GM21529 (cell line): ENCODE measurements at regions not wholly inside any gene's neighbourhood (a gene's known extent, or its start where the extent isn't known, plus 50 kb on each side); places are given as distances from the start of the nearest gene placed in this dataset.

Source experiments
- ATAC-seq: cut with Tn5 transposase; IDR thresholded peaks from one replicate; pipeline ENCODE4 v1.9.1; 2021; ENCODE audit not compliant: unreplicated experiment

DNA sequence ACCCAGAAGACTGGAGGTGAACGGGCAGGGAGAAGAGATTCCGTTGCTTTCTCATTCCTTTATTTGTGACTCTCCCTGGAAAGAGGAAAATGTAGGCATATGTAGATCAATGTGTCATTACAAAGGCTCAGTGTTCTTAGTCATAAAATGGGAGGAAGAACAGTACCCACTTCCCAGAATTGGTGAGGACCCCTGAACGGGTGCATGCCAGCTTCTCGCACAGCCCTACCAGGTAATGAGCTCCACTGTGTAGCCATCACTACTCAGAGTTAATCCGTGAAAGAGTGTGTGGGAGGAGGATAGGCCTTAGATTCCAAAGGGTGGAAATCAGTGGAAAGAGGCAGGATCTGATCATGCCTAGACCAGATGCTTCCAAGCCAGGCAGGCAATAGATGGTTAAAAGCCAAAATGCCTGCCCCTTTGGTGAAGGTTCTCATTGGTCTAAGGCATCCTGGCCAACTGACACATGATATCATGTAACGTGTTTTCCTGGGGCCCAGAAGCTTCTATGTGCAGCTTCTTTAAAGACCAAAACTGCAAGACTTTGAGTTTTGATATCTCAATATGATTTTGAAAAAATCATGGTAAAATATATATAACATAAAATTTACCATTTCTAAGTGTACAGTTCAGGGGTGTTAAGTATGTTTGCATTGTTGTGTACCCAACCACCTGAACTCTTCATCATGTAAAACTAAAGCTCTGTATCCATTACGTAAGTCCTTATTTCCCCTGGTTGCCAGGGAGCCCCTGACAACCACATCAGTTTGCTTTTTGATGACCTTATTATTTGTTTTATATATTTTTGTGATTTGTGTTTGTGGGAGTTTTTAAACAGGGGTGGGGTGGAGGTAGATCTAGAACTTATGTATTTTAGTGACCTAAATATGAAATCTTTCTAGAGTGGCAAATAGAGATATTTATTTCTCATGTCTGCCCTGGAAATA is 402.2 kb upstream of the CFAP20DC start:
- ATAC-seq: no peak

DNA sequence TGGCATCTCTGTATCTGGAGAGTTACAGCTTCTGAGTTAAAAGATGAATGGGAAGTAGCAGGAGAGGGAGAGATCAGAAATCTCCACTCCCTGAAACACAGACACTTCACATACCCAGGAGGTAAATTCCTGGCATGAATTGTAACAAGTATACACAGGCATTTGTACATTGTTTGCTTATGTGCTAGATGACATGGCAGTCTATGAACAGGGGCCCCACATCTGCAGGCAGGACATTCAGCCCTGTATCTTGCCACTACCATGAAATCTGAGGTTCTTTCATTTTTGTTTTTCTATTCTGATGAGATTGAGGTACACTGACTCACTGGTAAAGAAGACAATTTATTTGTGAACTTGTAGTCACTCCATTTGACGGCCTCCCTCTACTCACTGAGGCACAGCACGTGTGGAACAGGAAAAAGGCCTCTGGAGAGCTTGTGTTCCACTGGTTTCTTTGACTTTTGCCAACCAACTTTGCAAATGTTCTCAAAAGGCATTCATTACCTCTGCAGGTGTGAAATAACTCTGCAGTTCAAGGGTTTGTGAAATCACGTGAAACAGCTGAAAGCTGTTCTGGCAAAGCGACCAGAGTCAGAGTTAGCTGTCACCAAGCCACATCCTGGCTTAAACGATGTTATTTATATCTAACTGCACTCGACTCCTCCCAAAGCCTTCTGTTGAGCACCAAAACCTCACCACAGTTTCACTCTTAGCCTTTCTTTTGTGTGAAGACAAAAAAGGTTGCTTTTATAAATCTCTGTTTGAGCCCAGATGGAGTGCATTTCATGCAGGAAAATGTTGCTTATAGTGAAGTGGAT is 401.3 kb upstream of the CFAP20DC start:
- ATAC-seq: peak; percentile 96

DNA sequence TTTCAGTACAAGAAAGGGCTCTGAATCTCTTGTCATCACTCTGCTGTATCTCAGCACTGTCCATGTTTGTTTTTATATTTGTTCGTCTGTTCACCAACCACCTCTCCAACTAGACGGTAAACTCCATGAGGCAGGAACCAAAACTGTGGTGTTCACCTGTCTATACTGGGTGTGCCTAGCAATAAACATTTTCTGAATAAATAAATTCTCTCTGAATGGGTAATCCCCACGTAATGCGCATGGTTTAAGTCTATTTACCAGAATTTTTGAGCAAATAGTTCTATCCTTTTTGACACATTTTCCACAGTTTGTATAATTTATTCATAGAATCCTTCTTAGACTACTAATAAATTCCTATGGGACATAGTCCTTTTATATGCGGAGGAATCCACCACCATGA is 400.6 kb upstream of the CFAP20DC start:
- no peak for ATAC-seq

DNA sequence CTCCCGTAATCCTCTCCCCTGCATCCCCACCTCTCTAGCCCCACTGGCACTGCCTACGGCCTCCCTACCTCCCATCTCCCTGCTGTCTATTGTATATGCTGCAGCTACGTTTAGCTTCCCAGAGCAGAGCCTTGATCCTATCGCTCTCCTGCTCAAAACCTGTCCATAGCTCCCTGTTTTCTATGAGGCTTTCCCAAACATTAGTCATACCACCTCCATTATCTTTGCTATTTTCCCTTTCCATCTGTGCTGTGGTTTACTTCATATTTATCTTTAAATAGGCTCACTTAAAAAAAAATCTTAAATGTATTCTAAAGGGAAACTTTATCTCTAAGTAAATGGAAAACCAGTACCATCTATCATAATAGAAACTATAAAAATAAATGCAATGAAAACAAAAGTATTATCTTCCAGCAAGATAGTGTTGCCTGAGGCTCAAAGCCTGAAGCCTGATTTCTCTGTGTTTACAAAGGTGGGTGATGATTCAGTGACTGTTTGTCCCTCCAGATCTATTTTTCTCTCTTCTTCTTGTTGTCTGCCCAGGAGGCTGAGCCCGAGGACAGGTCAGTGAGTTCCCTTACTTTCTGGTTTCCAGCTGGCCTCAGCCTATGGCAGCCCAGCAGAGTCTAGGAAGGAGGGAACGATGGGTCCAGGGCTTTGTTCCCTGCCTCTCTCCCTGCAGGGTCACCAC is 397.1 kb upstream of the CFAP20DC start:
- no peak for ATAC-seq

DNA sequence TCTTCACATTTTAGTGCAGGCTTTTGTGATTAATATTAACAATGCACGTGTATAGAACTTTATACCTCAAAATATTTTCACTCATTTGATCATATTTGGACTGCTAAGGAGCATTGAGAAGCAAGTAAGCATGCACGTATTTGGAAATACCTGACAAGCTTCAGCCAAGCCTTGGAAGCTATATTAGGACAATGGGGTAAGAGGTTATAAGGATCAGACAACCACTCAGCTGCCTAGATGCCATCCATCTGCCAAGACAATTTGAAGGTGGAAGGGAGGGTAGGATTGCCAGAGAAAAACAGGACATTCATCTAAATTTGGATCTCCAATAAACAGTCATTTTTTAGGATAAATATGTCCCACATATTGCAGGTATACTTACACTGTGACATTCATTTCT is 394.9 kb upstream of the CFAP20DC start:
- no peak for ATAC-seq

DNA sequence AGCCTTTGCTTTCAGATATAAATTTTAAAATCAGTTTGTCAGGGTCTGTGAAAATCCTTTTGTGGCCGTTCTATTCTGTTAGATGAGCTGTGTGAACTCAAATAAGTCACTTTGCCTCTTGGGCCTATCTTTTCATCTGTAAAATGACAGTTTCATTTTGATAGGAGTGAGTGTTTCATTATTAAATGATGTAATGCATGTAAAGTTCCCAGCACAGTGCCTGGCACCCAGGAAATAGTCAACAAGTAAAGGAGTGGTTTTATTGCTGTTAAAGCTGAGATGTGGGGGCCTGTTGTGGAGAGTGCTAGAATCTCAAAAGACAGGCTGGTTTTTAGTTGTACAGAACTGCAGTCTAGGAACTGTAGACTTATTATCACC is 394.5 kb upstream of the CFAP20DC start:
- ATAC-seq: peak; percentile 54

DNA sequence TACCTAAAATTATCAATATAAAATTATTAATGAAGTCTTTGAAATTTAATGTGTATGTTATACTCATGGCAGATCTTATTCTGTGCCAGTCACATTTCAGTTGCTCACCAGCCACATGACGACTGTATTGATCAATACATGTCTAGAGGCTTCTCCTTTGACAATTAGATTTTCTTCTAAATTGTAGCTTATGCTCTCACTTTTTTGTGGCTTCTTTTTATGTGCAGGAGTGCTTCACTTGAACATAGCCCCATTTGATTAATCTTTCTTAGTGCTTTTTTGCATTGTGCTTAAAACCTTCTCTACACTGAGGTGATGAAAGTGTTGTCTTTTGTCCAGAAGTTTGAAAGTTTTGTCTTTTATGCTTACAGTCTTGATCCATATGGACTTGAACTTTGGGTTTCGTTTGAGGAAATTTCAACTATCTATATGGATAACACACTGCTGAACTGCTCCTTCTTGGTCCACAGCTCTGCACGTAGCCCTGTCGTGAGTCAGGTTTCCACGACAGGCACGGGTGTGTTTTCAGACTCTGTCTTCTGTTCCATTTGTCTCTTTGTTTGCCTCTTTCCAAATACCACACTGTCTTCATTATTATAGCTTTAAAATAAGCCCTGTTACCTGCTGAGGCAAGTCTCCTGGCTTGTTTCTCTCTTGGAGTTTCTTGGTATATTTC is 393.9 kb upstream of the CFAP20DC start:
- peak; percentile 18 for ATAC-seq

DNA sequence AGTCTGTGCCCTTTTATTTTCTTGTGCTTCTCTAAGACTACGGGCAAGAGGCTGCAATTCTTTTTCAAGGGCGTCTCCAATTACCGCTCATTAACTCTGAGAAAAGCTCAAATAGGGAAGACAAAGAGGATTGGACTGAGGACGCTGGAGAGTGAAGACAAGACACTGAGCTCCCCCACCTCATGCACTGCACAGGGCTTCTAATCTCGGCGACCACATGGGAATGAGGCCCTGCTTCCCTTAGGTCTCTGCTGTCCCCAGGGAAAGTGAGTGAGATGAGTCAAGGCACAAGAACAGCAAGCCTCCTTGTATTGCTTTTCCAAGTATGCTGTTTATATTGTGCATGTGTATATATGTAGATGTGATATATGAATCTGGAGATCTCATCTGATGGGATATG is 392.2 kb upstream of the CFAP20DC start:
- no peak for ATAC-seq

DNA sequence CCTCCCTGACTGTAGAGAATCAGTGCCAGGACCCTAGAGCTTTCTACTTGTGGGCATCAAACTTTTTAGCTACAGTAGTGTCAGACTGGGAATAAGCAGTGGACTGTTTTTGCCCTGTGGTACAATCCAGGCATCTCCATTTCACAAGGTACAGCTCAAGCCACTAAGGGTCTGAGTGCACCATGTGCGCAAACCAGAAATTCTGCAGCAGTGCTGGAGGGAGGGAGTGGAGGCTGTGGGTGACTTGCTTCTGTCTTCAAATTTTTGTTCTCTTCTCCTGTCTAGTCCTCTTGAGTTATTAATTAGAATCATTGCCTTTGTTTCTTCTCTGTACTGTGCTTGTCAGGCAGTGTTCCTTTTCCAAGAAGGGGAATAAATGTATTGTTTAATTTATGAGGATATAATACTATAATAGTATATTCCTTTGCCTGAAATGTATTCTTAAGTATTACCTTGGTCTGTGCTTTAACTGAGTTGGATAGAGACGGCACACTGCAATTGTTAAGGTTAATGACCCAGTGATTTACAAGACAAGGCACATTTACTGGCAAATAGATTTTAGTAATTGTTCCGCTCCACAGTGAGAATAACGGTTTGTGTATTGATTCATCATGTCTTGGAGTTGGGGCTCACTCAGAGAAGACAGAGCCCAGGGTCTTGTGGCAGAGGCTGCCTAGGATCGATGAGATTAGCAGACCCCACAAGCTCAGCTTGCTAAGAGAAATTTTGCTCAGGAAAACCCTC is 390.6 kb upstream of the CFAP20DC start:
- no peak for ATAC-seq

DNA sequence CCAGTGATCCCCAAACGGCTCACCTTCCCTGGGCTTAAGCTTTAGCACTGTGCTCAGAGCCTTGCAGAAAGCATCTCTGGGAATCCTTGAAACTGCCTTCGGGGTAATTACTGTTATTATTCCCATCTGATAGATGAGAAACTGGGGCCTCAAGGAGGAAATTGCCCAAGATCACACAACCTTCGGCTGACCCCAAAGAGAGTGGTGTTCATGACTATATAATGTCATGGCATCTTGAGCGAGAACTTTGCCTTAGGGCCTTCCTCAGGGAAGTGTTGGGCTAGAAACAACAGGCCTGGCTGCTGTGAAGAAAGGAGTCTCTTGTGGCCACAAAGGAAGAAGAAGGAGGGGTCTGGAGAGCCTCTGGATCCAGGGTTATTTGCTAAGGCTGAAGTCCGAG is 388.7 kb upstream of the CFAP20DC start:
- no peak for ATAC-seq

DNA sequence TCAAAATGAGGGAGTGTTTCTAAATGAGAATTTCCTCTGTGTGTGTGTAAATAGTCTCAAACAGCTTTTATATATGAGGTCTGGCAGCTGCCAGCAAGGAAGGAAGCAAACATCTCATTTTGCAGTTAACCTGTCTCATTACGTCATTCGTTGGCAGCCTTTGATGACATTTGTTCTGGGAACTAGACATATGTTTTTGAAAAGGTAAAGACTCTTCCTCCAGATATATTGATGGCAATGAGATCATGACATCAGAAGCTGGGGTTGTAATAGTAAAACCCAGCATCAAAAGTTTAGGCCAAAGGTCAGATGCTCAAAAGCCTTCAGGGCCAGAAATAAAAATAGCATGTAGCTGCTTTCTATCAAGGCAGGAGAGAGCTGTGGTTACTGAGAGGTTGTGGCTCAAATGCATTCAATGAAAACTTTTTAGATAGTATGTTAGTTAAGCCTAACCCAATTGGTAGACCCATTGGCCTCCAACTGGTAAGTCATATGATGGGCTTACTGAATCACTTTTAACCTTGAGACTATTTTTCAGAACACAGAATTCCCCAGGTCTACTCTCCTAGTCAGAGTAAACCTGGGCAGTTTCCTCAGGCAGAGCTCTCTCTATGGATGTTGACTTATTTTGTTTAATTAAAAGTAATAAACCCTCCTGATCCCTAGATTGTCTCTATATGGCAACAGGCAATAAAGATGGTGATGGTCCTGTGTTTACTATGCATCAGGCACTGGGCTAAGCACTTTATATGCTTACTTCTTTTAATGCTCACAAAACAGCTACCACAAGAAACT is 386.5 kb upstream of the CFAP20DC start:
- ATAC-seq: no peak

DNA sequence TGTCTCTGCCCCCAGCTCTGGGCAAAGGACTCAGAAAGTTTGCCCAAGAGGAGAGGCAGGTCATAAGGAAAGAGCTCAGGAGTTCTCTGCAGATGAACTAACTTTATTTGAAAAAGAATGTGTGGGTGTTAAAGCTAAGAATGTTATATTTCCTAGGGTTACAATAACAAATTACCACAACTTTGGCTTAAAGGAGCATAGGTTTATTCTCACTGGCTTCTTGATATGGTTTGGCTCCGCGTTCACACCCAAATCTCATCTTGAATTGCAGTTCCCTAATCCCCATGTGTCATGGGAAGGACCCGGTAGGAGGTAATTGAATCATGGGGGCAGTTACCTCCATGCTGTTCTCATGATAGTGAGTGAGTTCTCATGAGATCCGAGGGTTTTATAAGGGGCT is 383.7 kb upstream of the CFAP20DC start:
- ATAC-seq: no peak

DNA sequence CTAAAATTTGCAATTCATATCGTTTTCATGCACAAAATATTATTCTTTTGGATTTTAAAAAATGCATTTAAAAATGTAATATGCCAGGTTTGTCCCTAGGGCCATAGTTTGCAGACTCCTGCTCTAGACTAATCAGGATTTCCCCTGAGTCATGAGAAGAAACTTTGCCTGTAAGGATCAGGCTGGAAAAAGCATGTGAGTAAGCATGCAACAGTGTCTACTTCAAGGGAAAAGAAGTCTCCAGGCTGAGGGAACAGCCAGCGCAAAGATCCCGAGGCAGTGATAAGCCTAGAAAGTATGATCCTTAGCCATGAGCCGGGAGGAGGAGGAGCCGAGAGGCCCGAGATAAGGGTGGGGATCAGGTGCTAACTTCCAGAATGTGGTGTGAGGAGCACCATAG is 382.8 kb upstream of the CFAP20DC start:
- ATAC-seq: no peak

DNA sequence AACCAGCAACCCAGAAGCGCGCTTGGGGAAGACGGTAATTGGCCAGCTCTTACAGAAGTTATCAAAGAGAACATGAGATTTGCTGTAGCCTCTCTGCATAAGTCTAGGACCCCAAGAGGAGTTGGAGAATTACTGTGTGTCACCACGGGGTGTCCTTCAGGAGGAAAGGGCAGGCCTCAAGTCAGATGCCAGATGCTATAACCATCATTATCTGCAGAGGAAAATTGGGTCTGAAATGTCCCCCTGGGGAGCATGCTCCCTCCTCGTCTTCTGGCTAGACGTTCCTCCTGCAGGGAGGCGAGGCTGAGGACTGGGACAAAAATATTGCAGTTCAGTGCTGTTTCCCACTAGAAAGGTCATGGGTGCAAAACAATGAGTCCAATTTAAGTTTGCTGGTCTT is 380.5 kb upstream of the CFAP20DC start:
- no peak for ATAC-seq

DNA sequence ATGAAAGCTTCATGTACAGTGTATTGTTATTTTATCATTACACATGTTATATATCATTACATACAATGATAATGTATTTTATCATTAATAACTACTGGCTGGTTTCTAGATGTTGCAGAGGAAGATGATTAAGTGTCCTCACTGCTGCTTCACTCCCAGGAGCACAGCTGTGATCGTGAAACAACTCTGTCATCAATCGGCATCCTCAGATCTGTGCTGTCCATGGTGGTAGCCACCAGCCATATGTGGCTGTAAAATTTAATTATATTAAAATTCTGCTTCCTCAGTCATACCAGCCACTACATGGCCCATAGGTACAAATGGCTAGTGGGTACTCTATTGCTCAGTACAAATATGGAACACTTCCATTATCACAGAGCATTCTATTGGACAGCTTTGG is 379.4 kb upstream of the CFAP20DC start:
- no peak for ATAC-seq

DNA sequence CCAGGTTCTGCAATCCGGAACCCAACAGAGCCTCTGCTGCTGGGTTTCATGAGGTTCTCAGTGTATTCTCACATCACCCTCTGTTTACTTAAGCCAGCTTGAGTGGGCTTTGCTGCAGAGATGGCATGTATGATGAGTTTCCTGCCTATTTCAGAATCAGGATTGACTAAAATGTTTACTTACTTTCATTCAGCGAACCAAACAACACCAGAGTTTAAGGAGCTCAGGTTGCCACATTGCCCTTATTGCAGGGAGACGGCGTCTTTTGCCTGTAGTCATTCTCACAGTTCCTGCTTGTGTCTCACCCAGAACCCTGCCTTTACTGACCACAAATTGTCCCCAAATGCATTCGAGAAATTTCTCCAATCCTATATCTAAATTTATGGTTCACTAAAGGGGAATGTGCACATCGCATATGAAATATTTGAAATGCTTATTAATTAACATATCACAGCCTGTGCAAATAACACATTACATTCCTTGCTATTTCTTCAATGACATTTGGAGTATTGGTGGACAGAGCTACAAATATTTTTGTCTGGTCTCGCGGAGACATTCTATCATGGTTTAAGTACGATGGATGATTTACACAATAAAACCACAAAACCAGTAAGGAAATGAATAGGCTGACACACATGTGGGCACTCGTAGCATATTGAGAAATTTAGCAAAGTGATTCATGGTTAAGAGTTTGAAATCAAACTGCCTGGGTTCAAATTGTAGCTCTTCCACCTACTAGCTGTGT is 377.2 kb upstream of the CFAP20DC start:
- ATAC-seq: no peak

DNA sequence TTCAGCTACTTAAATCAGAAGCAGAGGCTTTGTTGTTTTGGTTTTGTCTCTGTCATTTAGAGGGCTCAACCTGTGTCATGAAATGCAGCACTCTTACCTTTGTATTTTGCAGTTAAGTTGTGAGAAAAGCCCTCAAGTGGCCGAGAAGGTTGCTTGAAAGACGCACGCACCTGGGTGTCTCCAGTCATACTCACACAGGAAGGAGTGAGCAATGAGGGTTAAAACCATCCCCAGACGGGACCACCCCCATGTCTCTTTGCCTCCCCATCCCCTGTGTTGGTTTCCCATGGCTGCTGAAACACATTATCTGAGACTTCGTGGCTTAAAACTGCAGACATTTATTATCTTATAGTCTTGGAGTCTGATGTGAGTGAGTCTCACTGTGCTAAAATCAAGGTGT is 376.1 kb upstream of the CFAP20DC start:
- no peak for ATAC-seq

DNA sequence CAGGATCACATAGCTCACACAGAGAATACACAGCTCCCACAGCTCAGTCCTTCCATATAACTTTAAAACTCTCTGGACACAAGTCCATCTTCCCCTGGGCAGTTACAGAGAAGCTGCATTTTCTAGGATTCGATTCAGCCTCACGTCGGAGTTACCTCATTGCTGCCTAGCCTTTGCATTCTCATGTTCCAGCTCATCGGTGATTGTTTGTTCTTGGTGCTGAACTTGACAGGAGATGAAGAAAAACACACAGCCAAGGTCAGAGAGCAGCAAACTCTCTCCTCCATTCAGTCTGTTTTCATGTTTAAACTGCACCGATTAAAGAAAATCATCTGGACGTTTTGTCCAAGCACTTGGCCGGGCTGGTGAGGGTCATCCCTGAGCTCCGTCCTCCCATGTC is 375.5 kb upstream of the CFAP20DC start:
- ATAC-seq: no peak
